Adrenal gland (tissue), 5 donors: ENCODE measurements at regions not wholly inside any gene's neighbourhood (a gene's known extent, or its start where the extent isn't known, plus 50 kb on each side); places are given as distances from the start of the nearest gene placed in this dataset.

Source experiments
- POLR2A ChIP-seq, 2 donors: fragments of 450-650 bp; IDR thresholded peaks; one replicate each; pipeline ENCODE4 v1.6.1; 2017; ENCODE audit warnings: antibody characterized with exemption in 2 of 2, mild to moderate bottlenecking in 2 of 2, moderate library complexity in 1 of 2
- TF ChIP-seq, protein P1 (sequence below), 6 experiments: fragments of 450-650 bp in 4 of 6; fragments of 200-600 bp in 2 of 6; sonication (generic) in 1 of 6; IDR thresholded peaks; 1 replicate in 5 of 6; 2 replicates in 1 of 6; pipeline versions ENCODE4 v1.5.1 to v1.8.0; 2016 to 2021; ENCODE audit warnings: antibody characterized with exemption in 6 of 6, mild to moderate bottlenecking in 2 of 6, moderate library complexity in 1 of 6
- donor health status: DM: no; HTN: no; CAD: no.

DNA sequence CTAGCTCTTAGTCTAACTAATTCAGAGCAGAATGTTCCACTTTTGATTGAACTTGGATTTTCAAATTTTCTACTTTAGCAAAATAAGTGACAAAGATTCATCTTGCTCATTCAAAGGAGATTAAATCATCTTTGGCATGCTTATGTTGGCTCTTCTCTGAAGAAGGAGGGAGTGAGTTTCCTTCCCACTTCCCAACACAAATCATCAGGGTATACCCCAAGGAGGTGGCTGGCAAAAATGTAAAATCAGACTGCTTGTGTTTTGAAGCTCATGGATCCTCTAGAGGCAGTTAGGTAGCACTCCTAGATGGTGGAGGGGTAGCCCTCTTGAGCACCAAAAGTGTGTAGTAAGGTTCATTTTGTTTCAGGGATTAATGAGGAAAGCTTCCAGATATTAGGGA lies 343.1 kb downstream of the OSTF1 start:
- TF ChIP-seq, protein P1, sequence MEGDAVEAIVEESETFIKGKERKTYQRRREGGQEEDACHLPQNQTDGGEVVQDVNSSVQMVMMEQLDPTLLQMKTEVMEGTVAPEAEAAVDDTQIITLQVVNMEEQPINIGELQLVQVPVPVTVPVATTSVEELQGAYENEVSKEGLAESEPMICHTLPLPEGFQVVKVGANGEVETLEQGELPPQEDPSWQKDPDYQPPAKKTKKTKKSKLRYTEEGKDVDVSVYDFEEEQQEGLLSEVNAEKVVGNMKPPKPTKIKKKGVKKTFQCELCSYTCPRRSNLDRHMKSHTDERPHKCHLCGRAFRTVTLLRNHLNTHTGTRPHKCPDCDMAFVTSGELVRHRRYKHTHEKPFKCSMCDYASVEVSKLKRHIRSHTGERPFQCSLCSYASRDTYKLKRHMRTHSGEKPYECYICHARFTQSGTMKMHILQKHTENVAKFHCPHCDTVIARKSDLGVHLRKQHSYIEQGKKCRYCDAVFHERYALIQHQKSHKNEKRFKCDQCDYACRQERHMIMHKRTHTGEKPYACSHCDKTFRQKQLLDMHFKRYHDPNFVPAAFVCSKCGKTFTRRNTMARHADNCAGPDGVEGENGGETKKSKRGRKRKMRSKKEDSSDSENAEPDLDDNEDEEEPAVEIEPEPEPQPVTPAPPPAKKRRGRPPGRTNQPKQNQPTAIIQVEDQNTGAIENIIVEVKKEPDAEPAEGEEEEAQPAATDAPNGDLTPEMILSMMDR (IDR thresholded peaks at IDR 0.05), result no peak
- no peak for TF ChIP-seq POLR2A (IDR thresholded peaks at IDR 0.05)
